SJCRH30 (cell line): ENCODE measurements at regions not wholly inside any gene's neighbourhood (a gene's known extent, or its start where the extent isn't known, plus 50 kb on each side); places are given as distances from the start of the nearest gene placed in this dataset.
"Not testable (repeated sequence)": the region's sequence is repeated elsewhere in the genome, so short reads cannot be mapped to it uniquely, and the experiment has no call there.

Experiments used
- DNase-seq, 2 experiments: peaks; one replicate each; pipeline ENCODE4 v3.0.0-alpha.2; 2015 to 2020
- H3K27ac ChIP-seq: fragments of 250-450 bp; sonication (Bioruptor Pico); 2 replicates; pipeline ENCODE4 v1.5.1; 2020; ENCODE audit warnings: mild to moderate bottlenecking, moderate library complexity
- H3K27me3 ChIP-seq: fragments of 250-450 bp; sonication (Bioruptor Pico); 2 replicates; pipeline ENCODE4 v1.5.1; 2020; ENCODE audit warnings: mild to moderate bottlenecking, moderate library complexity
- H3K36me3 ChIP-seq: fragments of 250-450 bp; sonication (Bioruptor Pico); 2 replicates; pipeline ENCODE4 v1.5.1; 2020; ENCODE audit warnings: mild to moderate bottlenecking, moderate library complexity
- H3K4me1 ChIP-seq: fragments of 250-450 bp; sonication (Bioruptor Pico); 2 replicates; pipeline ENCODE4 v1.5.1; 2020; ENCODE audit warnings: mild to moderate bottlenecking, moderate library complexity
- H3K4me3 ChIP-seq: fragments of 250-450 bp; sonication (Bioruptor Pico); 2 replicates; pipeline ENCODE4 v1.5.1; 2020; ENCODE audit warnings: mild to moderate bottlenecking, moderate library complexity
- H3K9me3 ChIP-seq: fragments of 250-450 bp; sonication (Bioruptor Pico); replicated peaks from 2 replicates; pipeline ENCODE4 v1.5.1; 2020; ENCODE audit warnings: mild to moderate bottlenecking, moderate library complexity

GRCh38 chr6:167208819-167209576, 51.2 kb upstream of the GPR31 start:
- H3K36me3 ChIP-seq = no peaks in the 10 kb centered on the region
- no peaks in the 10 kb centered on the region for H3K4me1 ChIP-seq
- H3K27ac ChIP-seq = no peak overlapping the region
- H3K4me3 ChIP-seq = no peak overlapping the region
- peaks cover 17% of the 10 kb centered on the region; the same call in 1 of the 2 replicates for H3K27me3 ChIP-seq
- DNase-seq = no peak
- no peaks in the 10 kb centered on the region for H3K9me3 ChIP-seq

GRCh38 chr6:167209577-167209975, 51.8 kb upstream of the GPR31 start:
- Histone ChIP-seq H3K27ac (no peak overlapping the region), H3K27me3 (peaks cover 17% of the 10 kb centered on the region; the same call in 1 of the 2 replicates), H3K9me3 (no peaks in the 10 kb centered on the region), H3K4me3 (no peak overlapping the region), H3K36me3 (no peaks in the 10 kb centered on the region), H3K4me1 (no peaks in the 10 kb centered on the region)
- no peak for DNase-seq

- no peaks in the 10 kb centered on the region for H3K4me1 ChIP-seq
- no peak overlapping the region for H3K27ac ChIP-seq
- H3K9me3 ChIP-seq = no peaks in the 10 kb centered on the region
- no peaks in the 10 kb centered on the region for H3K36me3 ChIP-seq
- peaks cover 17% of the 10 kb centered on the region; the same call in 1 of the 2 replicates for H3K27me3 ChIP-seq
- DNase-seq = peak in 1 of 2 experiments; percentile 17
- H3K4me3 ChIP-seq = no peak overlapping the region
Observed at GRCh38 chr6:167210375-167211294, 52.9 kb upstream of the GPR31 start.

GRCh38 chr6:167211295-167211648, 53.5 kb upstream of the GPR31 start:
- Histone ChIP-seq H3K36me3 (no peaks in the 10 kb centered on the region), H3K4me1 (no peaks in the 10 kb centered on the region), H3K27me3 (peaks cover 17% of the 10 kb centered on the region; the same call in 1 of the 2 replicates), H3K4me3 (no peak overlapping the region), H3K27ac (no peak overlapping the region), H3K9me3 (no peaks in the 10 kb centered on the region)
- no peak for DNase-seq

GRCh38 chr6:167211881-167212712, 54.3 kb upstream of the GPR31 start:
- Histone ChIP-seq H3K36me3 (no peaks in the 10 kb centered on the region), H3K9me3 (no peaks in the 10 kb centered on the region), H3K4me3 (no peak overlapping the region), H3K4me1 (no peaks in the 10 kb centered on the region), H3K27me3 (peaks cover 16% of the 10 kb centered on the region; the same call in 1 of the 2 replicates), H3K27ac (no peak overlapping the region)
- DNase-seq = no peak

- Histone ChIP-seq H3K9me3 (no peaks in the 10 kb centered on the region), H3K4me1 (no peaks in the 10 kb centered on the region), H3K36me3 (no peaks in the 10 kb centered on the region), H3K4me3 (no peak overlapping the region), H3K27ac (no peak overlapping the region), H3K27me3 (peaks cover 14% of the 10 kb centered on the region; the same call in 1 of the 2 replicates)
- no peak for DNase-seq
Observed at GRCh38 chr6:167212713-167213005, 54.9 kb upstream of the GPR31 start.

GRCh38 chr6:167214206-167214605, 56.4 kb upstream of the GPR31 start:
- Histone ChIP-seq H3K4me1 (no peaks in the 10 kb centered on the region), H3K36me3 (no peaks in the 10 kb centered on the region), H3K27ac (no peak overlapping the region), H3K27me3 (peaks cover 12% of the 10 kb centered on the region; the same call in 1 of the 2 replicates), H3K9me3 (no peaks in the 10 kb centered on the region), H3K4me3 (no peak overlapping the region)
- DNase-seq = no peak

- H3K4me3 ChIP-seq, DNase-seq, H3K27ac ChIP-seq, H3K9me3 ChIP-seq, H3K4me1 ChIP-seq, H3K27me3 ChIP-seq, H3K36me3 ChIP-seq: not testable (repeated sequence)
Observed at GRCh38 chr6:167215429-167216250, 57.9 kb upstream of the GPR31 start.

GRCh38 chr6:167216390-167217050, 58.7 kb upstream of the GPR31 start:
- not testable (repeated sequence) for H3K36me3 ChIP-seq, H3K9me3 ChIP-seq, H3K4me3 ChIP-seq, DNase-seq, H3K4me1 ChIP-seq, H3K27ac ChIP-seq, H3K27me3 ChIP-seq

GRCh38 chr6:167217073-167217472, 59.3 kb upstream of the GPR31 start:
- not testable (repeated sequence) for H3K9me3 ChIP-seq, H3K27ac ChIP-seq, H3K27me3 ChIP-seq, H3K36me3 ChIP-seq, H3K4me1 ChIP-seq, DNase-seq, H3K4me3 ChIP-seq

GRCh38 chr6:167217951-167218759, 60.4 kb upstream of the GPR31 start:
- H3K4me3 ChIP-seq, H3K4me1 ChIP-seq, H3K27ac ChIP-seq, H3K9me3 ChIP-seq, H3K36me3 ChIP-seq, H3K27me3 ChIP-seq: not testable (repeated sequence)
- peak in 1 of 2 experiments; percentile 41 for DNase-seq

- not testable (repeated sequence) for H3K4me3 ChIP-seq, H3K4me1 ChIP-seq, H3K9me3 ChIP-seq, H3K36me3 ChIP-seq, H3K27ac ChIP-seq, DNase-seq, H3K27me3 ChIP-seq
Observed at GRCh38 chr6:167219079-167219478, 61.3 kb upstream of the GPR31 start.

- Histone ChIP-seq H3K36me3 (no peaks in the 10 kb centered on the region), H3K4me1 (peaks cover 9% of the 10 kb centered on the region; the same call in 1 of the 2 replicates), H3K4me3 (no peak overlapping the region), H3K9me3 (no peaks in the 10 kb centered on the region), H3K27me3 (no peaks in the 10 kb centered on the region), H3K27ac (no peak overlapping the region)
- DNase-seq = no peak
Observed at GRCh38 chr6:167219967-167220512, 62.3 kb upstream of the GPR31 start.
